GM12891 (cell line): ENCODE measurements at regions not wholly inside any gene's neighbourhood (a gene's known extent, or its start where the extent isn't known, plus 50 kb on each side); places are given as distances from the start of the nearest gene placed in this dataset.

Experiments used
- PAX5 ChIP-seq: IDR thresholded peaks from 2 replicates; pipeline ENCODE4 v1.6.1; 2011; ENCODE audit warnings: low read length, moderate library complexity, mild to moderate bottlenecking; ENCODE audit not compliant: insufficient read depth, severe bottlenecking
- POLR2A ChIP-seq: IDR thresholded peaks from 2 replicates; pipeline ENCODE4 v1.6.1; 2011; ENCODE audit warnings: low read depth, low read length, control low read depth
- POLR2AphosphoS5 ChIP-seq: IDR thresholded peaks from 2 replicates; pipeline ENCODE4 v1.6.1; 2011; ENCODE audit warnings: low read depth, low read length, control low read depth
- POU2F2 ChIP-seq: IDR thresholded peaks from 2 replicates; pipeline ENCODE4 v1.6.1; 2011; ENCODE audit warnings: low read depth, mild to moderate bottlenecking, control low read depth, low read length, moderate library complexity
- SPI1 ChIP-seq: IDR thresholded peaks from 2 replicates; pipeline ENCODE4 v1.6.1; 2011; ENCODE audit warnings: low read depth, low read length, control low read depth
- TAF1 ChIP-seq: IDR thresholded peaks from 2 replicates; pipeline ENCODE4 v1.6.1; 2011; ENCODE audit warnings: low read depth, low read length, control low read depth

DNA sequence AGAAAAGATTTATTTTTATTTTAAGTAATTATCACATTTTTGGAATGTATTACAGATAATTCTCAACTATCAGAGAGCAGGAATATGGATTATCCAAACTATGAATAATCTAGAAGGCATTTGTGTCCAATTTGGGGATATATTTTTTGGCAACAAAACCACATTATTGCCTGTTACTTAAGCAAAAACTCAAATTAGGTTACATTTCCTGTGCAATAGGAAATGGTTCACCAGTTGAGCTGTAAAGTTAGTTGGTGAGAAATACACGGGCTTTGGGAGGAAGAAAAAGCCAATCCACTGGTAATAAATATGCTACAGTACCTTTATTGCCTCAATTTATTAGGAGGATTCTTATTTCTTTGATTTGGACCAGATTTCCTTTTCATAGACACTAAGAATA lies 1075.2 kb downstream of the PCDH9 start:
- no peak for TF ChIP-seq POLR2AphosphoS5
- TF ChIP-seq POU2F2 = no peak
- TF ChIP-seq TAF1 = no peak
- no peak for TF ChIP-seq POLR2A
- TF ChIP-seq SPI1 = no peak
- no peak for TF ChIP-seq PAX5
